Type B pancreatic cell (in vitro differentiated cells): ENCODE measurements at regions not wholly inside any gene's neighbourhood (a gene's known extent, or its start where the extent isn't known, plus 50 kb on each side); places are given as distances from the start of the nearest gene placed in this dataset.

Source experiments
- DNase-seq: peaks from one replicate; pipeline ENCODE4 v3.0.0; 2021; ENCODE audit warnings: mixed read lengths; ENCODE audit not compliant: unreplicated experiment; ENCODE audit errors: extremely low spot score
- H3K27ac Mint-ChIP-seq: 2 replicates; pipeline ENCODE4 v1.8.0; 2021; ENCODE audit warnings: mild to moderate bottlenecking, mixed read lengths
- H3K27me3 Mint-ChIP-seq: 2 replicates; pipeline ENCODE4 v1.8.0; 2021; ENCODE audit warnings: mixed read lengths
- H3K36me3 Mint-ChIP-seq: 2 replicates; pipeline ENCODE4 v1.8.0; 2021; ENCODE audit warnings: mixed read lengths
- H3K4me1 Mint-ChIP-seq: one replicate; pipeline ENCODE4 v1.8.0; 2021; ENCODE audit warnings: mixed read lengths; ENCODE audit not compliant: unreplicated experiment
- H3K4me3 Mint-ChIP-seq: 2 replicates; pipeline ENCODE4 v1.8.0; 2021; ENCODE audit warnings: mild to moderate bottlenecking, mixed read lengths
- H3K9me3 Mint-ChIP-seq: 2 replicates; pipeline ENCODE4 v1.8.0; 2021; ENCODE audit warnings: mixed read lengths
- TF ChIP-seq, protein P1 (sequence below): fragments of 200-600 bp; sonication (generic); conservative IDR thresholded peaks from 2 replicates; pipeline ENCODE4 v1.5.0; 2021; ENCODE audit warnings: antibody characterized with exemption, mild to moderate bottlenecking

DNA sequence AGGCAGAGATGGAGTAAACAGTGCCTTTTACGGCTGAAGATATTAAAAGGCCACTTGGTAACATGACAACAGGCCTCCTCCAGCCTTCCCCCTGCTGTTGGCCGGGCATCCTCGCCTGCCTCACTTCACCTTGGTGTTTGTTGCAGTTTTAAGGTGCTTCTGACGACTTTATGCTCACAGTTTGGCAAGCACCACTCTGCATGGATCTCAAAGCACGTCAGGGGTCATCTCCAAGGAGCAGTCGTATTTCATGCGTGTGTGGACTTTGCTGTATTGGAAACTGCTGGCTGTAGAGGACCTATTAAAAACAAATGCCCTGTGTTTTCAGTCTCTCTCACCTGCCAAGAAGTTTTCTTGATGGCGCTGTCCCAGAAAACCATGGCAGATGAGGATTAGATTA is 483.1 kb downstream of the RPS24 start:
- Mint-ChIP-seq H3K4me1 (peaks cover 14% of the 10 kb centered on the region), H3K27ac (no peak overlapping the region), H3K9me3 (peaks cover 4% of the 10 kb centered on the region), H3K27me3 (no peaks in the 10 kb centered on the region), H3K4me3 (no peak overlapping the region), H3K36me3 (no peaks in the 10 kb centered on the region)
- DNase-seq = no peak
- TF ChIP-seq, protein P1, sequence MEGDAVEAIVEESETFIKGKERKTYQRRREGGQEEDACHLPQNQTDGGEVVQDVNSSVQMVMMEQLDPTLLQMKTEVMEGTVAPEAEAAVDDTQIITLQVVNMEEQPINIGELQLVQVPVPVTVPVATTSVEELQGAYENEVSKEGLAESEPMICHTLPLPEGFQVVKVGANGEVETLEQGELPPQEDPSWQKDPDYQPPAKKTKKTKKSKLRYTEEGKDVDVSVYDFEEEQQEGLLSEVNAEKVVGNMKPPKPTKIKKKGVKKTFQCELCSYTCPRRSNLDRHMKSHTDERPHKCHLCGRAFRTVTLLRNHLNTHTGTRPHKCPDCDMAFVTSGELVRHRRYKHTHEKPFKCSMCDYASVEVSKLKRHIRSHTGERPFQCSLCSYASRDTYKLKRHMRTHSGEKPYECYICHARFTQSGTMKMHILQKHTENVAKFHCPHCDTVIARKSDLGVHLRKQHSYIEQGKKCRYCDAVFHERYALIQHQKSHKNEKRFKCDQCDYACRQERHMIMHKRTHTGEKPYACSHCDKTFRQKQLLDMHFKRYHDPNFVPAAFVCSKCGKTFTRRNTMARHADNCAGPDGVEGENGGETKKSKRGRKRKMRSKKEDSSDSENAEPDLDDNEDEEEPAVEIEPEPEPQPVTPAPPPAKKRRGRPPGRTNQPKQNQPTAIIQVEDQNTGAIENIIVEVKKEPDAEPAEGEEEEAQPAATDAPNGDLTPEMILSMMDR = no peak

GRCh38 chr10:78518224-78518623 is 484.6 kb downstream of the RPS24 start:
- Mint-ChIP-seq H3K4me1 (peaks cover 18% of the 10 kb centered on the region), H3K36me3 (no peaks in the 10 kb centered on the region), H3K27ac (no peak overlapping the region), H3K9me3 (peaks cover 9% of the 10 kb centered on the region), H3K4me3 (no peak overlapping the region), H3K27me3 (no peaks in the 10 kb centered on the region)
- no peak for DNase-seq
- TF ChIP-seq, protein P1 = no peak

DNA sequence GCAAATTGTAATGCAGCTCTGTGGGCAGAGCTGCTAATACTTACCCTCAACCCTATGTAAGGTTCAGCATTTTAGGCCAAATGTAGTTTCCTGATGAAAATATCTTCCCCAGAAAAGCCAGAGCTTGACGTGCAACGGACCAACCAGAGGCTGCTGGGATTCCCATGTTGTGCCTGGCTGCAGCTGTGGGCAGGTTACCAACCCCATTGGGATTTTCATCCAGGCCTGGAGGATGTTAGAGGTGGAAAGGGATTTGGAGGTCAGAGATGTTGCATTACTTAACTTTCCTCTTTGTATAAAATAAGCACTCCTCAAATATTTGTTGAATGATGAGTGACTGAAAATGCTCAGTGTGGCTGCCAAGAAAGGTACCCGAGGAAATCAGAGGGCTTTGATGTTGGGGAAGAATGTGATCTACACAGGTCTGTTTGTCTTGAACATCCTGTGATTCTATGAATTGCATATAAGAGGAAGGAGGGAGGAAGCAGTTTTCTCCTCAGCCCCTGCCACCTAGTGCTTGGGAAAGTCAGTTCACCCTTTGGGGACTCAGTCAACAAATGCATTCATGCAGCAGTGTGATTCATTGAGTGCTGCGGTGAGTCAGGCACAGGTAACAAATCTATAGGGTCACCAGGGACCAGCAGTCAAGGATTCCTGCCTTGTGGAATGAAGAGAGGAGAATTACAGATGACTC is 487.2 kb downstream of the RPS24 start:
- no peak overlapping the region for H3K4me3 Mint-ChIP-seq

GRCh38 chr10:78523453-78523852 is 489.8 kb downstream of the RPS24 start:
- DNase-seq = peak; percentile 24
- Mint-ChIP-seq H3K27ac (no peak overlapping the region), H3K27me3 (no peaks in the 10 kb centered on the region), H3K9me3 (peaks cover 13% of the 10 kb centered on the region), H3K36me3 (no peaks in the 10 kb centered on the region), H3K4me1 (peaks cover 16% of the 10 kb centered on the region), H3K4me3 (no peak overlapping the region)
- TF ChIP-seq, protein P1 = no peak

More for the DNA sequence above, 487.2 kb downstream of the RPS24 start:
- Mint-ChIP-seq H3K27ac (peak overlapping the region; percentile 12), H3K9me3 (peaks cover 13% of the 10 kb centered on the region), H3K36me3 (no peaks in the 10 kb centered on the region), H3K4me1 (peaks cover 18% of the 10 kb centered on the region), H3K27me3 (no peaks in the 10 kb centered on the region)
- TF ChIP-seq, protein P1 = peak; percentile 60
- DNase-seq = peak; percentile 40

DNA sequence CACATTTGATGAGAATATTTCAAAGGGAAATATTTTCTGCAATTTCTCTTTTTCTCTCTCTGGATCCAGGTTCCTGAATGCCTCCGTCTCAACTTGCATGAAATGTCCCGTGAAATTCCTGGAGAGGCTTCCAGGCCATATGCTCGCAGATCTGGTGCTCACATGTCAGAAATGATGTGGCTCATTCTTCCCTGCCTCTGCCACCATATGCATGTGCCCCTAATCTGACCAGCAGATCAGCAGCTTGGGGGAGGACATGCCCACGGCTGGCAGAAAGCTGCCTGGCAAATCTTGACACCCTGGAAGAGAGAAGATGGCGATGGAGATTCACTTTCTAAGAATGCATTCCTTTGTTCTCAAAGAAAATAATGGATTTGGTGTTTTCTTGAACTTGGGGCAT is 490.7 kb downstream of the RPS24 start:
- Mint-ChIP-seq H3K9me3 (peaks cover 13% of the 10 kb centered on the region), H3K27me3 (no peaks in the 10 kb centered on the region), H3K4me3 (no peak overlapping the region), H3K27ac (no peak overlapping the region), H3K36me3 (no peaks in the 10 kb centered on the region), H3K4me1 (peaks cover 18% of the 10 kb centered on the region)
- TF ChIP-seq, protein P1 = no peak
- DNase-seq = no peak
